ENCODE measurements at regions not wholly inside any gene's neighbourhood (a gene's known extent, or its start where the extent isn't known, plus 50 kb on each side); places are given as distances from the start of the nearest gene placed in this dataset.

DNA sequence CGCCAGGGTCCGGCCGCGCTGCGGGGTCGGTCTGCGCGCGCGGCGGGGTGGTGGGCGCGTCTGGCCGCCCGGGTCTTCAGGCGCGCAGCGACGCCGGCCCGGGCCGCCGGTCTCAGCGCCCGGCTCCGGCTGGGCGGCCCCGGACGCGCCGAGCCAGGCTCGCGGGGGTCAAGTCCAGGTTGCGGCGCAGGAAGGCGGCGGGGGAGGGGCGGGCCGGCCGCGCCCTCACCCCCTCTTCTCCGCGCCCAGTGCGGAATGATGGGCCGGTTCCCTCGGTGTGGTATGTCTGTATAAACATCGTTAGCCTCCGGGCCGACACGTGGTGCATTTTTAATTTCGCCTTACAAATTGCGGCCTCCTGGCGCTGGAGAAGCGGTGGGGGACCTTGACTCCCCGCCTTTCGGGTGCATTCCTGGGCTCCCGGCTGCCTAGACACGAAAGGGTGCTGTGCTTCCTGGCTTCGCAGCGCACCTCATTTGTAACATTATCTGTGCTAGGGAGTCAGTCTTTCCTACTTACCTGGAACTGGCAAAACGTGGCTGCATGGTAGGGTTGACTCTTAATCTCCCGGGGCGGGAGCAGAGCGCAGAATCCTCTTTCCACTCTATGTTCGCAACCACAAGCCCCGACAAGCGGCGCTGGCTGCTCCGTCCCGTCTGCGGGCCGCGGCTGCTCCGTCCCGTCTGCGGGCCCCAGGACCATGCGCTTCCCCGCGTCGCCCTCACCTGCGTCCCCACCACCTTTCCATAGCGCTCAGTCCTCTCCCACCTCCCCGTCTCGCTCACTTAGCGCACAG is 69.0 kb downstream of the CTAGE1 start:
- H3K4me1 ChIP-seq (ENCODE audit: control insufficient read depth in 2 of 2, insufficient read depth in 1 of 2, low read depth in 1 of 2, low read length in 2 of 2): peaks cover 6 to 11% of the 10 kb centered on the region in 2 donors
- peak overlapping the region; percentile 59 for H3K23ac ChIP-seq (ENCODE audit: low read depth, low read length, poor library complexity)
- H2BK12ac ChIP-seq (ENCODE audit: low read length): no peak overlapping the region
- peak overlapping the region in 1 of 2 donors; percentile 63 for H3K4me3 ChIP-seq (ENCODE audit: low read length in 2 of 2)
- H4K91ac ChIP-seq (ENCODE audit: low read depth, low read length, poor library complexity): no peak overlapping the region
- H2BK15ac ChIP-seq (ENCODE audit: low read length): no peak overlapping the region
- no peak overlapping the region for H2BK120ac ChIP-seq (ENCODE audit: low read depth, low read length)
- WGBS, 2 donors (ENCODE audit: extremely low coverage in 2 of 2, insufficient read length in 2 of 2, insufficient replicate concordance in 1 of 2): no CpG with 5 or more reads among the region's 85 CpGs
- no peak overlapping the region for H4K8ac ChIP-seq (ENCODE audit: low read depth, low read length)
- H3K9me3 ChIP-seq (replicated peaks in 1 of 2; ENCODE audit: control insufficient read depth in 2 of 2, insufficient read depth in 1 of 2, low read depth in 1 of 2, low read length in 2 of 2): no peaks in the 10 kb centered on the region
- peak overlapping the region; percentile 57 for H3K4me2 ChIP-seq (ENCODE audit: insufficient read depth, low read length, poor library complexity, severe bottlenecking)
- no peak overlapping the region for H3K27ac ChIP-seq (replicated peaks; ENCODE audit: low read length)
- H3K4ac ChIP-seq (ENCODE audit: low read length): no peak overlapping the region
- no peaks in the 10 kb centered on the region for H3K79me1 ChIP-seq (ENCODE audit: low read depth, low read length)
- H2BK5ac ChIP-seq (ENCODE audit: low read length): no peak overlapping the region
- no peak overlapping the region for H3K14ac ChIP-seq (ENCODE audit: low read length)
- DNase-seq (ENCODE audit: low spot score): no peak
- H3K27me3 ChIP-seq (ENCODE audit: control insufficient read depth in 3 of 3, insufficient read depth in 3 of 3, low read depth in 1 of 3, low read length in 3 of 3): peaks cover 18 to 69% (median 57%) of the 10 kb centered on the region in 3 experiments
- no peak overlapping the region for H2AK5ac ChIP-seq (ENCODE audit: low read depth, low read length)
- no peaks in the 10 kb centered on the region for H3K36me3 ChIP-seq (replicated peaks in 1 of 2; ENCODE audit: control insufficient read depth in 2 of 2, insufficient read depth in 2 of 2, low read length in 2 of 2)
- peak overlapping the region; percentile 82 for H2AFZ ChIP-seq (ENCODE audit: low read length)
- no peak overlapping the region for H3K18ac ChIP-seq (ENCODE audit: low read length)
- no peak overlapping the region for H3K9ac ChIP-seq (ENCODE audit: low read depth, low read length, poor library complexity)

DNA sequence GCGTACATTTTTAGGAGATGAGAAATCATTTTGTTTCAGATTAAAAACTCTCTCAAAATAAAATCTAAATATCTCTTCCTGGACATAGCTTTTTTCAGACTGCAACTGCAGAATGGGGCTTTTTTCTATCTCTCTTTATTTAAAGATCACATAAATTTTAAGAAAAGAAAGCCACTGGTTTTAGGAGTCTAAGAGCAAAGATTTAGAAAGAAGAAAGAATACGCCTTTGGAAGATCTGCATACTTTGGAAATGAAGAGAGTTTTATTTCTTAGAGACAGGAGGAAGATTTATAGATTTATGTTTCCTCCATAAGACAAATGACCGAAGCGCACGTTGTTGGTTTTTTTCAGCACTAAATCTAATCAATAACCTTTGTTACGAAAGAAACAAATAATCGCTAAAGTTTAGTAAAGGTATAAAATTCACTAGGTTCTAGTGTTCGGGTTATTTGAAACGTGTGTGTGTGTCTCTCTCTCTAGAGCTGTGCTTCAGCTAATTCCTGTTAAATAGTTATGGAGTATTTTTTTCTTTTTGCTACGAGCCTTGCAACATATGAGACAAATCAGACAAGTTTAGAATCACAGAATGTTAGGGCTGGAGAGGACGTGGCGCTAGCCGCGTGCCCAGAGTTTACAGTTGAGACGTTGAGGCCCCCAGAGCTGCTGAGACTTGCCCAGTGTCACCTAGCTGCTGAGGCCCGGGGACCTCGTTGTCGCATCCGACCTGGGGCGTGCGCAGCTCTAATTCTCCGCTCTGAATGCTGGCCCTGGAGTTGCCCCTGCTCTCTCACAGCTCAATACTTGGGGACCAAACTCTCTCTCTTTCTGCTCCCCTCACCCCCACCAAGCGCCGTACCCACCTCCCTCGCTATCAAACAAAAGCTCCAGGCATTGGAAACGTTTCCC is 69.9 kb downstream of the CTAGE1 start:
- no peak overlapping the region for H2BK12ac ChIP-seq (ENCODE audit: low read length)
- no peak overlapping the region for H2BK15ac ChIP-seq (ENCODE audit: low read length)
- H2AK5ac ChIP-seq (ENCODE audit: low read depth, low read length): no peak overlapping the region
- no peak overlapping the region for H2BK120ac ChIP-seq (ENCODE audit: low read depth, low read length)
- no peak overlapping the region for H4K91ac ChIP-seq (ENCODE audit: low read depth, low read length, poor library complexity)
- no peak overlapping the region for H3K18ac ChIP-seq (ENCODE audit: low read length)
- peaks cover 18 to 74% (median 57%) of the 10 kb centered on the region in 3 experiments for H3K27me3 ChIP-seq (ENCODE audit: control insufficient read depth in 3 of 3, insufficient read depth in 3 of 3, low read depth in 1 of 3, low read length in 3 of 3)
- H2BK5ac ChIP-seq (ENCODE audit: low read length): no peak overlapping the region
- H3K9ac ChIP-seq (ENCODE audit: low read depth, low read length, poor library complexity): no peak overlapping the region
- H3K4me2 ChIP-seq (ENCODE audit: insufficient read depth, low read length, poor library complexity, severe bottlenecking): peak overlapping the region; percentile 57
- no peak overlapping the region for H3K23ac ChIP-seq (ENCODE audit: low read depth, low read length, poor library complexity)
- H2AFZ ChIP-seq (ENCODE audit: low read length): peak overlapping the region; percentile 82
- H4K8ac ChIP-seq (ENCODE audit: low read depth, low read length): no peak overlapping the region
- H3K4me1 ChIP-seq (ENCODE audit: control insufficient read depth in 2 of 2, insufficient read depth in 1 of 2, low read depth in 1 of 2, low read length in 2 of 2): peaks cover 6 to 11% of the 10 kb centered on the region in 2 donors
- H3K4ac ChIP-seq (ENCODE audit: low read length): no peak overlapping the region
- no peaks in the 10 kb centered on the region for H3K79me1 ChIP-seq (ENCODE audit: low read depth, low read length)
- WGBS, 2 donors (ENCODE audit: extremely low coverage in 2 of 2, insufficient read length in 2 of 2, insufficient replicate concordance in 1 of 2): no CpG with 5 or more reads among the region's 26 CpGs
- no peak overlapping the region for H3K27ac ChIP-seq (replicated peaks; ENCODE audit: low read length)
- no peak overlapping the region for H3K14ac ChIP-seq (ENCODE audit: low read length)
- no peak overlapping the region for H3K4me3 ChIP-seq (ENCODE audit: low read length in 2 of 2)
- H3K9me3 ChIP-seq (replicated peaks in 1 of 2; ENCODE audit: control insufficient read depth in 2 of 2, insufficient read depth in 1 of 2, low read depth in 1 of 2, low read length in 2 of 2): no peaks in the 10 kb centered on the region
- no peaks in the 10 kb centered on the region for H3K36me3 ChIP-seq (replicated peaks in 1 of 2; ENCODE audit: control insufficient read depth in 2 of 2, insufficient read depth in 2 of 2, low read length in 2 of 2)
- peak; percentile 33 for DNase-seq (ENCODE audit: low spot score)

DNA sequence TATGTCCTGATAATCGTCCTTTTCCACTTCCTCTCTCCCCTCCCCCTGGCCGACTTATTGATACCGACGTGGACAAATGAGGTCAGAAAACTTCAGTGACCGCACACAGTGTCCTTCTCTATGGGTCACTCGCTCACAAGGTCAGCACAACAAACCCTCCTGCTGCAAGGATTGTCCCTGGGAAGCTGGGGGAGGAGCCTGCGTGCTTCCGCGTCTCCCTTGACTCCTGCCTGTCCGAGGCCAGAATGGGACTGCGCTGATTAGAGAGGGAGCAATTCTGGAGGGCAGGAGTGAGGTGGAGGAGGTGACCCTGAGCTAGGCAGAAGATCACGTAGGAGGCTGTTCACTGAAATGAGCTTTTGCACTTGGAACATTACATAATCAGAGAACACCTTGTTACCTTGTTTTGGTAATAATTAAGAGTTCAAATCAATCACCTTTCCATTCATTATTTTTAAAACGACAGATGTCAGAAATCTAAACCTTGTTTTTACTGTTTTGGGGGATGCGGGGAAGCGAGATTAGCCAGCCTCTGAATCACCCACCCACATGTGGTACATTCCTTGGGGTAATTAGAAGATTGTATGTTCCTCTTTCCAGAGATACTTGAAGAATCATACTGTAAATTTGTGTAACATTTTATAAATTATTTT is 70.6 kb downstream of the CTAGE1 start:
- Histone ChIP-seq H2BK12ac (ENCODE audit: low read length) (no peak overlapping the region), H4K8ac (ENCODE audit: low read depth, low read length) (no peak overlapping the region), H2AFZ (ENCODE audit: low read length) (no peak overlapping the region), H2BK5ac (ENCODE audit: low read length) (no peak overlapping the region), H3K4me3 (ENCODE audit: low read length in 2 of 2) (no peak overlapping the region), H2BK120ac (ENCODE audit: low read depth, low read length) (no peak overlapping the region), H3K27me3 (ENCODE audit: control insufficient read depth in 3 of 3, insufficient read depth in 3 of 3, low read depth in 1 of 3, low read length in 3 of 3) (peaks cover 18 to 74% (median 57%) of the 10 kb centered on the region in 3 experiments), H3K14ac (ENCODE audit: low read length) (no peak overlapping the region), H3K23ac (ENCODE audit: low read depth, low read length, poor library complexity) (no peak overlapping the region), H3K18ac (ENCODE audit: low read length) (no peak overlapping the region), H4K91ac (ENCODE audit: low read depth, low read length, poor library complexity) (no peak overlapping the region), H3K27ac (replicated peaks; ENCODE audit: low read length) (no peak overlapping the region), H3K36me3 (replicated peaks in 1 of 2; ENCODE audit: control insufficient read depth in 2 of 2, insufficient read depth in 2 of 2, low read length in 2 of 2) (no peaks in the 10 kb centered on the region), H2AK5ac (ENCODE audit: low read depth, low read length) (no peak overlapping the region), H3K4me2 (ENCODE audit: insufficient read depth, low read length, poor library complexity, severe bottlenecking) (no peak overlapping the region), H3K4ac (ENCODE audit: low read length) (no peak overlapping the region), H2BK15ac (ENCODE audit: low read length) (no peak overlapping the region), H3K9me3 (replicated peaks in 1 of 2; ENCODE audit: control insufficient read depth in 2 of 2, insufficient read depth in 1 of 2, low read depth in 1 of 2, low read length in 2 of 2) (no peaks in the 10 kb centered on the region), H3K4me1 (ENCODE audit: control insufficient read depth in 2 of 2, insufficient read depth in 1 of 2, low read depth in 1 of 2, low read length in 2 of 2) (peaks cover 6 to 11% of the 10 kb centered on the region in 2 donors), H3K9ac (ENCODE audit: low read depth, low read length, poor library complexity) (no peak overlapping the region), H3K79me1 (ENCODE audit: low read depth, low read length) (no peaks in the 10 kb centered on the region)
- DNase-seq (ENCODE audit: low spot score): peak; percentile 54
- WGBS, 2 donors (ENCODE audit: extremely low coverage in 2 of 2, insufficient read length in 2 of 2, insufficient replicate concordance in 1 of 2): no CpG with 5 or more reads among the region's 15 CpGs
